ENCODE measurements at regions not wholly inside any gene's neighbourhood (a gene's known extent, or its start where the extent isn't known, plus 50 kb on each side); places are given as distances from the start of the nearest gene placed in this dataset. TPM values are rescaled to one million over a fixed set of nuclear protein-coding genes. Genes with fewer than 3 reads are reported as not detected.
"Not testable (repeated sequence)": the region's sequence is repeated elsewhere in the genome, so short reads cannot be mapped to it uniquely, and the experiment has no call there.

- no peak for DNase-seq
- no peaks in the 10 kb centered on the region for H3K4me1 ChIP-seq
- H3K27ac ChIP-seq, result no peak overlapping the region
- peak in 1 of 2 donors; percentile 39 for ATAC-seq
- no peaks in the 10 kb centered on the region for H3K9me3 ChIP-seq
- H3K36me3 ChIP-seq, result no peaks in the 10 kb centered on the region
- no peaks in the 10 kb centered on the region for H3K27me3 ChIP-seq (ENCODE audit: low read depth)
- TF ChIP-seq CTCF (IDR thresholded peaks at IDR 0.05), result no peak
- no peak overlapping the region for H3K4me3 ChIP-seq
- intact Hi-C loops (cut with DNase I), result no loop called here
These were observed 56.6 kb upstream of the HELT start for GRCh38 chr4:184961660-184962059.

- Histone ChIP-seq H3K36me3 (no peaks in the 10 kb centered on the region), H3K9me3 (no peaks in the 10 kb centered on the region), H3K4me3 (no peak overlapping the region), H3K27me3 (ENCODE audit: low read depth) (no peaks in the 10 kb centered on the region), H3K27ac (no peak overlapping the region), H3K4me1 (no peaks in the 10 kb centered on the region)
- no peak for TF ChIP-seq CTCF (IDR thresholded peaks at IDR 0.05)
- ATAC-seq (no peak), DNase-seq (no peak)
- intact Hi-C loops (cut with DNase I), result no loop called here
These were observed 56.1 kb upstream of the HELT start for GRCh38 chr4:184962125-184962638.

GRCh38 chr4:184965230-184966050, 52.9 kb upstream of the HELT start:
- H3K9me3 ChIP-seq; H3K4me1 ChIP-seq; H3K27me3 ChIP-seq (ENCODE audit: low read depth); H3K27ac ChIP-seq; H3K4me3 ChIP-seq; H3K36me3 ChIP-seq; DNase-seq; ATAC-seq; intact Hi-C loops (cut with DNase I): not testable (repeated sequence)

- intact Hi-C loops (cut with DNase I); H3K4me3 ChIP-seq; DNase-seq; H3K9me3 ChIP-seq; ATAC-seq; H3K27me3 ChIP-seq (ENCODE audit: low read depth); H3K36me3 ChIP-seq; H3K4me1 ChIP-seq; H3K27ac ChIP-seq: not testable (repeated sequence)
These were observed 52.1 kb upstream of the HELT start for GRCh38 chr4:184966051-184966691.

- intact Hi-C loops (cut with DNase I); H3K4me1 ChIP-seq; H3K9me3 ChIP-seq; H3K36me3 ChIP-seq; H3K4me3 ChIP-seq; H3K27ac ChIP-seq; H3K27me3 ChIP-seq (ENCODE audit: low read depth); DNase-seq; ATAC-seq: not testable (repeated sequence)
These were observed 50.6 kb upstream of the HELT start for GRCh38 chr4:184967699-184968098.

GRCh38 chr4:184968366-184968765, 49.9 kb upstream of the HELT start:
- intact Hi-C loops (cut with DNase I), result no loop called here
- H3K36me3 ChIP-seq, result no peaks in the 10 kb centered on the region
- DNase-seq (no peak), ATAC-seq (no peak)
- H3K9me3 ChIP-seq, result no peaks in the 10 kb centered on the region
- no peak overlapping the region for H3K27ac ChIP-seq
- no peak overlapping the region for H3K4me3 ChIP-seq
- H3K4me1 ChIP-seq, result no peaks in the 10 kb centered on the region
- TF ChIP-seq CTCF (IDR thresholded peaks at IDR 0.05), result no peak
- H3K27me3 ChIP-seq (ENCODE audit: low read depth), result no peaks in the 10 kb centered on the region

Small RNA genes in the stretch of these regions (microRNA-seq; reads per million reads assigned to microRNA genes)
- not detected for gene MIR4455 (ENCODE audit: borderline number of aligned reads)

Measured in lower lobe of right lung (tissue), 2 donors.